ENCODE measurements at regions not wholly inside any gene's neighbourhood (a gene's known extent, or its start where the extent isn't known, plus 50 kb on each side); places are given as distances from the start of the nearest gene placed in this dataset.

GRCh38 chr1:118244194-118244593 lies 59.2 kb upstream of the SPAG17 start:
- no peak overlapping the region for H3K4me3 ChIP-seq (ENCODE audit: low read length)
- no peak for DNase-seq (ENCODE audit: low read depth)
- TF ChIP-seq, protein P1, sequence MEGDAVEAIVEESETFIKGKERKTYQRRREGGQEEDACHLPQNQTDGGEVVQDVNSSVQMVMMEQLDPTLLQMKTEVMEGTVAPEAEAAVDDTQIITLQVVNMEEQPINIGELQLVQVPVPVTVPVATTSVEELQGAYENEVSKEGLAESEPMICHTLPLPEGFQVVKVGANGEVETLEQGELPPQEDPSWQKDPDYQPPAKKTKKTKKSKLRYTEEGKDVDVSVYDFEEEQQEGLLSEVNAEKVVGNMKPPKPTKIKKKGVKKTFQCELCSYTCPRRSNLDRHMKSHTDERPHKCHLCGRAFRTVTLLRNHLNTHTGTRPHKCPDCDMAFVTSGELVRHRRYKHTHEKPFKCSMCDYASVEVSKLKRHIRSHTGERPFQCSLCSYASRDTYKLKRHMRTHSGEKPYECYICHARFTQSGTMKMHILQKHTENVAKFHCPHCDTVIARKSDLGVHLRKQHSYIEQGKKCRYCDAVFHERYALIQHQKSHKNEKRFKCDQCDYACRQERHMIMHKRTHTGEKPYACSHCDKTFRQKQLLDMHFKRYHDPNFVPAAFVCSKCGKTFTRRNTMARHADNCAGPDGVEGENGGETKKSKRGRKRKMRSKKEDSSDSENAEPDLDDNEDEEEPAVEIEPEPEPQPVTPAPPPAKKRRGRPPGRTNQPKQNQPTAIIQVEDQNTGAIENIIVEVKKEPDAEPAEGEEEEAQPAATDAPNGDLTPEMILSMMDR (IDR thresholded peaks at IDR 0.05; ENCODE audit: insufficient read depth, low read depth, low read length, missing control alignments), result no peak

- H3K4me3 ChIP-seq (ENCODE audit: low read length), result no peak overlapping the region
- TF ChIP-seq, protein P1 (IDR thresholded peaks at IDR 0.05; ENCODE audit: insufficient read depth, low read depth, low read length, missing control alignments), result no peak
- no peak for DNase-seq (ENCODE audit: low read depth)
These were observed 58.2 kb upstream of the SPAG17 start for GRCh38 chr1:118243269-118243668.
